ENCODE measurements at regions not wholly inside any gene's neighbourhood (a gene's known extent, or its start where the extent isn't known, plus 50 kb on each side); places are given as distances from the start of the nearest gene placed in this dataset.

GRCh38 chr2:70036290-70036689, 51.0 kb upstream of the PCBP1 start:
- DNase-seq = no peak

- no peak for DNase-seq
These were observed 51.9 kb upstream of the PCBP1 start for GRCh38 chr2:70035344-70035844.

- no peak for DNase-seq
These were observed 56.4 kb upstream of the PCBP1 start for GRCh38 chr2:70030724-70031420.

DNA sequence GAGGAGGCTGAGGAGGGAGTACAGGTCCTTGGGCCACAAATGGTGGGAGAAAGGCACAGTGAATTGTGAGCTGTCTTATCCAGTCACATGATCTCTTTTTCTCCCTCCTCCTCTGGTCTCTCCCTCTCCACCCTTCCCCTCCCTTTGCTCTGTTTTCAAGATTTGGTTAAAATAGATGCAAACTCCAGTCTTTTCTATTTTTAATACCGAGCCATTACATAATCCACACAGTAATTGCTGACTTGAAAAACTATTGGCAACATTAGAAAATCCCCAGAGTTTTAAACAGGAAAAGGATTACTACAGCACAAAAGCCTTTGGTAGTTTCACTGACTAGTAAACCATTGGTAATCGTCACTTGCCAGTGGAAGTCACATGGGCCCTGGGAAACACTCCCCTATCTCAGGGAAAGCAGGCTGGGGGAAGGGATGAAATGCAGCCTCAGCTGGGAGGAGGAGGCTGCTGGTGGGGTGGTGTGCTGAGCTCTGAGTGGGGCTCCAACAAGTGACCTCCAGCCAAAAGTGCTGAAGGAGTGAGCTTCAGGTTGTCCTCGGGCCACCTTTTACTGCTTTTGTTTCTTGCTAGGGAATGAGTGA, 57.4 kb upstream of the PCBP1 start:
- DNase-seq = peak; percentile 27

- no peak for DNase-seq
These were observed 62.9 kb upstream of the ASPRV1 start for GRCh38 chr2:70024284-70024683.

DNA sequence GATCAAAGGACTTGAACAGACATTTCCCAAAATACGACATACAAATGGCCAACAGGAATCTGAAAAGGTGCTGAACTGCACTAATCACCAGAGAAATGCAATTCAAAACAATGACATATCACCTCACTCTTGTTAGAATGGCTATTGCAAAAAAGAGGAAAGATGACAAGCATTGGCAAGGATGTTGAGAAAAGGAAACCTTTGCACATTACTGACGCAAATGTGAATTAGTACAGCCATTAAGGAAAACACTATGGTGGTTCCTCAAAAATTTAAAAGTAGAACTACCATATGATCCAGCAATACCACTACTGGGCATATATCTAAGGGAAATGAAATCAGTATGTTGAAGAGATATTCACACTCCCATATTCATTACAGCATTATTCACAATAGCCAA, 57.7 kb upstream of the ASPRV1 start:
- no peak for DNase-seq

GRCh38 chr2:70017962-70018361, 56.5 kb upstream of the ASPRV1 start:
- DNase-seq = no peak

DNA sequence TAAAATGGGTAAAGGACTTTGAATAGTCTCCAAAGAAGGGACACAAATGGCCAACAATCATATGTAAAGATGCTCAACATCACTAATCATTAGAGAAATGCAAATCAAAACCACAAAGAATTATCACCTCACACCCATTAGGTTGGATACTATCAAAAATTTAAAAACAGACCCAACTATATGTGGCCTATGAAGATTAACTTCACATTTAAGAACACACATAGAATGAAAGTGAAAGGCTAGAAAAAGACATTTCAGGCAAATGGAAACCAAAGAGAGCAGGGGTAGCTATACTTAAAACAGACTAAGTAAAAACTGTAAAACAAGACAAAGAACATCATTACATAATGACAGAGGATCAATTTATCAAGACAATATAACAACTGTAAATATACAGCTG, 53.5 kb upstream of the ASPRV1 start:
- DNase-seq = no peak

DNA sequence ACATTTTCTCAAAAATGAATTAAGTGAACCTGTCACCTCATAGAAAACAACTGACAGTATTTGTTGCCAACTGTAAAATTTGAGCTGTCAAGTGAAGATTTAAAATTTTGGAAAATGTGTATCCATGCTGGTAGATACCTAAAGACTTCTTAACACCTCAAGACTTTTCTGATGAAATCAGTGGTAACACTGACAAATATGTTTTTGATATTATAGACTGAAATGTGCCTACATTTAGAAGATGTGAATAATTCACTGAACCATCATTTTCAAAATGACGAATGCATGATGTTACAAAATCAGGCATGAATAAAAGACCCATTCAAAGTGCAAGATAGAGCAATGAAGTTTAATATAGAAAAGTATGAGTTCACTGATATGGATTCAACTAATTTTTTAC, 51.5 kb upstream of the ASPRV1 start:
- DNase-seq = no peak

- DNase-seq = no peak
These were observed 50.4 kb upstream of the ASPRV1 start for GRCh38 chr2:70011786-70012185.

- DNase-seq = no peak
These were observed 49.9 kb upstream of the ASPRV1 start for GRCh38 chr2:70011335-70011734.

All from NCI-H1436 (cell line).